ENCODE measurements at regions not wholly inside any gene's neighbourhood (a gene's known extent, or its start where the extent isn't known, plus 50 kb on each side); places are given as distances from the start of the nearest gene placed in this dataset.
"Not testable (repeated sequence)": the region's sequence is repeated elsewhere in the genome, so short reads cannot be mapped to it uniquely, and the experiment has no call there.

DNA sequence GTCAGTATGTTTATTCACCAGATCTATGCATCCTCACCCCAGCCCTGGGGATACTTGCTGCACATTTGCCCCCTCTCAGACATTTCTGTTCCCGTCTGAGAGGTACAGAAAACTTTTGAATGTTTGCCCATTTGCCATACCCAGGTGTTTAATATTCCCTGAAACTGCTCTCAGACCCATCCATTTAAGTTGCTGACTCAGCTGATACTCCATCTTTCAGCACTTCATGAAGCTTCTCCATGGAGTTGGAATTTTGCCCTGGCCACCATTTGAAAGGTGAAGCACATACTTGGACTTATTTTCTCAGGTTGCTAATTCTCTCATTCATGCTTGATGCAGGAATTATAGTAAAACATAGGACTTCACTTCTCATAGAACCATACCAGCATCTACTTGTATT is 203.9 kb upstream of the OR13F1 start:
- no peak overlapping the region for H3K27ac ChIP-seq
- TF ChIP-seq, protein P1, sequence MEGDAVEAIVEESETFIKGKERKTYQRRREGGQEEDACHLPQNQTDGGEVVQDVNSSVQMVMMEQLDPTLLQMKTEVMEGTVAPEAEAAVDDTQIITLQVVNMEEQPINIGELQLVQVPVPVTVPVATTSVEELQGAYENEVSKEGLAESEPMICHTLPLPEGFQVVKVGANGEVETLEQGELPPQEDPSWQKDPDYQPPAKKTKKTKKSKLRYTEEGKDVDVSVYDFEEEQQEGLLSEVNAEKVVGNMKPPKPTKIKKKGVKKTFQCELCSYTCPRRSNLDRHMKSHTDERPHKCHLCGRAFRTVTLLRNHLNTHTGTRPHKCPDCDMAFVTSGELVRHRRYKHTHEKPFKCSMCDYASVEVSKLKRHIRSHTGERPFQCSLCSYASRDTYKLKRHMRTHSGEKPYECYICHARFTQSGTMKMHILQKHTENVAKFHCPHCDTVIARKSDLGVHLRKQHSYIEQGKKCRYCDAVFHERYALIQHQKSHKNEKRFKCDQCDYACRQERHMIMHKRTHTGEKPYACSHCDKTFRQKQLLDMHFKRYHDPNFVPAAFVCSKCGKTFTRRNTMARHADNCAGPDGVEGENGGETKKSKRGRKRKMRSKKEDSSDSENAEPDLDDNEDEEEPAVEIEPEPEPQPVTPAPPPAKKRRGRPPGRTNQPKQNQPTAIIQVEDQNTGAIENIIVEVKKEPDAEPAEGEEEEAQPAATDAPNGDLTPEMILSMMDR (conservative IDR thresholded peaks at IDR 0.05): no peak
- no peak for TF ChIP-seq ZFX (IDR thresholded peaks at IDR 0.05)

DNA sequence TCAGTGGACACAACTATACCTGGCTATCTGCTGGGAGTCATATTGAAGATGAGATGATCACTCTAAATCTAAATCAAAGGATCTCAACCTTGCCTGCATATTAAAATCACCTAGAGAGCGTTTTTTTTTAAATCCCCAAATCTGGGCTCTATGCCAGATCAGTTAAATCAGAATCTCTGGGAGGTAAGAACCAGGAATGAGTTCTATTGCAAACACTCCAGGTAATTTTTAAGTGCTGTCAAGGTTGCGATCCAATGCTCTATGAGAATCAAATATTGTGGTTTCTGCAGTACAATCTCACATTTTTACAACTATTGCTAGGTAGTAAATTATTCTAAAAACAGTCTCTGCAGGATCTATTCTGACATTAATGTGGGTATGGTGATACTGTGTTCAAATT is 202.3 kb upstream of the OR13F1 start:
- TF ChIP-seq, protein P1 (conservative IDR thresholded peaks at IDR 0.05): no peak
- TF ChIP-seq ZFX (IDR thresholded peaks at IDR 0.05): no peak
- H3K27ac ChIP-seq: no peak overlapping the region

DNA sequence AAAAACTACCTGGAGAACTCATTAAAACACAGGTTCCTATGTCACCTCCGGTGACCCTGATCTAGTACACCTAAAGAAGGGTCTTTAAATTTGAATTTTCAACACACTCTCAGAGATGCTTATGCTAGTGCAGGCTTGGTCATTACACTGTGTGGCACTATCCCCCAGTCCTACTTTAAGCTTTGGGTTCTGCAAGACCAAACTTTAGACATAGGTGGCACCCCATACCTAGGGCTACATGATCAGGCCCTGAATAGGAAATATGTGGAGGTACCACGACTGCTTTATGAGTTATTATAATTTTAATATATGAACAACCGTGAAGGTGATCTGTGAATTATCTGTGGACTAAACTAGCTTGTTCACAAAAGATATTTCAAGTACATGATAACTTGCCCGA is 201.3 kb upstream of the OR13F1 start:
- no peak overlapping the region for H3K27ac ChIP-seq
- TF ChIP-seq ZFX (IDR thresholded peaks at IDR 0.05): no peak
- TF ChIP-seq, protein P1 (conservative IDR thresholded peaks at IDR 0.05): no peak

DNA sequence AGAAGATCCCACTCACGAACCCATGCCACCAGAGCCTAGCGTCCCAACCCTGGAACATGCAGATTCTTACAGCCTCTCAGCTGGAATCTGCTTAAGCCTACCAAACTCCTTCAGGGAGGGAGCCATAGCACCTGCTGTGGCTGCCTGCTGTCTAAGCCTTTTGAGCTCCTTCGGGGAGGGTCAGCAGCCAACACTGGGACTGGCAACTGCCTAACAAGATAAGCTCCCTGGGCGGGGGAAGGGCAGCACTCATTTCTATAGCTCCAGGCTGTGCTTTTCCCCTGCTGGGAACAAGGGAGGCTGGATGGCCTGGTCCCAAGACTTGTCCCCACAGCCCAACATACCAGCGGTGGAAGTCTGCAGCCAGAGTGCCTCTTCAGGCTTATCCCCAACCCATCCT is 199.1 kb upstream of the OR13F1 start:
- H3K27ac ChIP-seq: no peak overlapping the region
- TF ChIP-seq ZFX (IDR thresholded peaks at IDR 0.05): no peak
- TF ChIP-seq, protein P1 (conservative IDR thresholded peaks at IDR 0.05): no peak

DNA sequence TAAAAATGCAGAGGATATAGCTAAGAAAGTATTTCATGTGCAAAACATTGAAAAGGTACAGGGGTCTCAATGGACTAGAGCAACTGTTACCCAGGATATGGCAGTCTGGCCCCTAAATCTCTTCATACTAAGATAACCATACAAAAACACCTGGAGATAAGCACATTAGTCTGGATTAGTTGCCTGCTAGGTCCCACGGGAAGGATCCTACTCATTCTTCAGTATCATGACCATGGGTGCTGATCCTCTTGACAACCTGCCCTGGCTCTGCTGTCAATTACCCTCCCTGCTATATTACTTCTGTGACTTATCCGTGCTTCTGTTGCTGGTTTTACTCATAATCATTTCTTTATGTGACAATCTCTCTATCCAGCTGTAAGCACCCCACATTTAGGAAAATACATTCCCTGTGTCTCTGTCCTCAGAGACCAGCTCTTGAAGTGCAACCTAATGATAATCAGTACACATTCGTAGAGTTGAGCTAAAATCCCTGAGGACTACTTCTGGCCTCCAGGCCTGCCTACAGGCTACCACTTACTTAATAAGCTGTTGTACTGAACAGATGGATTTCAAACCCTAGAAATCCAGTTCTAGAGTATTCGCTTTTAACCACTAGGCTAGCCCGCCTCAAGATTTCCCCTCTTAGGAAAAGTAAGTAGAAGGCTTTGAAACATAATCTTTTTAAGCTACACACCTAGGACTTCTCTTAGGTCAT is 190.5 kb upstream of the OR13F1 start:
- TF ChIP-seq, protein P1 (conservative IDR thresholded peaks at IDR 0.05): no peak
- no peak for TF ChIP-seq ZFX (IDR thresholded peaks at IDR 0.05)
- H3K27ac ChIP-seq: no peak overlapping the region

DNA sequence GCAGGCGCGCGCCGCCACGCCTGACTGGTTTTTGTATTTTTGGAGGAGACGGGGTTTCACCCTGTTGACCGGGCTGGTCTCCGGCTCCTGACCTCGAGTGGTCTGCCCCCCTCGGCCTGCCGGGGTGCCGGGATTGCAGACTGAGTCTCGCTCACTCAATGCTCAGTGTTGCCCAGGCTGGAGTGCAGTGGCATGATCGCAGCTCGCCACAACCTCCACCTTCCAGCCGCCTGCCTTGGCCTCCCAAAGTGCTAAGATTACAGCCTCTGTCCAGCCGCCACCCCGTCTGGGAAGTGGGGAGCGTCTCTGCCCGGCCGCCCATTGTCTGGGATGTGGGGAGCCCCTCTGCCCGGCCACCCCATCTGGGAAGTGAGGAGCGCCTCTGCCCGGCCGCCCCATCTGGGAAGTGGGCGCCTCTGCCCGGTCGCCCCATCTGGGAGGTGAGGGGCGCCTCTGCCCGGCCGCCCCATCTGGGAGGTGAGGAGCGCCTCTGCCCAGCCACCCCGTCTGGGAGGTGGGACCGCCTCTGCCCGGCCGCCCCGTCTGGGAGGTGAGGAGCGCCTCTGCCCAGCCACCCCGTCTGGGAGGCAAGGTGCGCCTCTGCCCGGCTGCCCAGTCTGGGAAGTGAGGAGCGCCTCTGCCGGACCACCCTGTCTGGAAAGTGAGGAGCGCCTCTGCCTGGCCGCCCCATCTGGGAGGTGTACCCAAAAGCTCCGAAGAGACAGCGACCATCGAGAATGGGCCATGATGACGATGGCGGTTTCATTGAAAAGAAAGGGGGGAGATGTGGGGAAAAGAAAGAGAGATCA is 187.7 kb upstream of the OR13F1 start:
- H3K27ac ChIP-seq: not testable (repeated sequence)

DNA sequence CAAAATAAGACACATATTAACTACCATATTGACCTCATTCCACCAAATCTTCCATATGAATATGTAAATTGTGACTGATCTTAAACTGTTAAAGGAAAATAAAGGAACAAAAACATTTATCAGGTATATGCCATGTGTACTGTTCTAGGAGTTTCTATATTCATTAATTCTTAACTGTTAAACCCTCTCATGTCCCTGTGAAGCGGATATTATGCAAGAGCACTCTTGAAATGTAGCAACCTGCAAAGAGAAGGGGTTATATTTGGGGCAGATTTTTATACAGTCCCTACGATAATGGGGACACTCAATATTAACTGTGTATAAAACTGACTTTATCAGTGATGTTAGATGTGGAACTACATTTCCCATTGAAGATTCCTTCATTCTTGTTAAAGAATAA is 184.9 kb upstream of the OR13F1 start:
- TF ChIP-seq, protein P1 (conservative IDR thresholded peaks at IDR 0.05): no peak
- no peak for TF ChIP-seq ZFX (IDR thresholded peaks at IDR 0.05)

More for the DNA sequence above, 184.9 kb upstream of the OR13F1 start:
- H3K27ac ChIP-seq: no peak overlapping the region

All from C4-2B (cell line).